ENCODE measurements at regions not wholly inside any gene's neighbourhood (a gene's known extent, or its start where the extent isn't known, plus 50 kb on each side); places are given as distances from the start of the nearest gene placed in this dataset.

DNA sequence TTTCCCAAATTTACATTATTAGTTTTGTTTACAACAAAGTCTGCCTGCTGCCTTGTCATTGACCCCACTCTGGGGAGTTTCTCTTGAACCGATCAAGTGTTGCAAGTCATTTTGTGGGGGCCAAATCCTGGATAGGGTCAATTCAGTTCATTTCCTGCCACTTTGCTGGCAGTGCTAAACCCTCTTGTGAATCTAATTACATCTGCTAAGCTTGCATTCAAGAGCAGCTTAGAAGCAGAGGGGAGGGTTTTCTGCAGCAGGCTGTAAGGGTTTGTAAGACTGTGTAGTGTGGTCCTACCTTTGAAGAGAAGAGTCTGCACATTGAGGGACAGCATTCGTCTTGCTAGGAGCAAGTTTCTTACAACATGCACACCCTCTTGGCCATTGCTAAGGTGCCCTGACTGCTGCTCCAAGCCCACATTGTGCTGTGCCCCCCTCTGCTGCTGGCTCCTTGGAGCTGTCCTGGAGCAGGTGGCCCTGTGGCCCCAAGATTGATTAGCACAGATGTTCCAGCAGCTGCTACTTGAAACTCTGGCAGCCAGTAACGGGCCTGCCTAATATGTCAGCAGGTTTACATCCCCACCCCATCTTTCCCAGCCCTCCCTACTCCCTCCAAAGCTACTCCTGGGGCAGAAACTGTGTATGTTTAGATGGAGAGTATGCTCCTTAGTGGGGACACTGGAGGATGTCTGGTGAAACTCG lies 174.5 kb upstream of the USP9Y start:
- TF ChIP-seq POLR2A (IDR thresholded peaks at IDR 0.05): no peak
- Histone ChIP-seq H3K4me1 (peaks cover 0 to 7% of the 10 kb centered on the region in 2 donors), H3K27me3 (no peaks in the 10 kb centered on the region), H3K4me3 (no peak overlapping the region), H3K36me3 (no peaks in the 10 kb centered on the region), H3K9me3 (no peaks in the 10 kb centered on the region), H3K27ac (no peak overlapping the region)
- in situ Hi-C loops (cut with MboI; ENCODE audit: low sequenced_read_pairs in 4 of 4): no loop called here
- intact Hi-C loops (cut with DNase I; ENCODE audit: low total_unique reads): no loop called here
- peak in 1 of 2 donors; percentile 16 for DNase-seq
- peak; percentile 33 to 41 for ATAC-seq

DNA sequence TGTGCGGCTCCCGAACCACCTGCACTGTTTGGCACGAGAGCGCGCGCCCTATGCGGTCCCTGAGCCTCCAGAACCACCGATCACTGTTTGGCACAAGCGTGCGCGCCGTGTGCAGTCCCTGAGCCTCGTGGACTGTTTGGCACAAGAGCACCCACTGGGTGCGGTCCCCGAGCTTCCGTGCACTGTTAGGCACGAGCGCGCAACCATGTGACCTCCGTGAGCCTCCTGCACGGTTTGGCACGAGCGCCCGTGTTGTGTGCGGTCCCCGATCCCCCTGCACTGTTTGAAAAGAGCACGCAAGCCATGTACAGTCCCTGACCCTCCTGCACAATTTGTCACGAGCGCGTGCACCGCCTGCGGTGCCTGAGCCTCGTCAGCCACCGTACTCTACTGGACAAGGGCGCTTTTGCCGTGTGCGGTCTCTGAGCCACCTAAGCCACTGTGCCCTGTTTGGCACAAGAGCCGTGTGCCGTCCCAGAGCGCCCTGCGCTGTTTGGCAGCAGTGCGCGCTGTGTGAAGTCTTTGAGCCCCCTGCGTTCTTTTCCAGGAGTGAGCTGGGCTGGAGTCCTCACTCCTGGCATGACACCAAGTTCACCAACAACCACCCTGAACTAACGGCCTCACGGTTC lies 163.7 kb upstream of the USP9Y start:
- DNase-seq (no peak), ATAC-seq (peak in 1 of 2 donors; percentile 64)
- Histone ChIP-seq H3K9me3 (no peaks in the 10 kb centered on the region), H3K4me3 (peak overlapping the region in 2 of 4 donors; percentile 43 to 50), H3K27me3 (no peaks in the 10 kb centered on the region), H3K4me1 (no peaks in the 10 kb centered on the region), H3K27ac (no peak overlapping the region), H3K36me3 (no peaks in the 10 kb centered on the region)
- TF ChIP-seq POLR2A (IDR thresholded peaks at IDR 0.05): no peak
- TF ChIP-seq, protein P1, sequence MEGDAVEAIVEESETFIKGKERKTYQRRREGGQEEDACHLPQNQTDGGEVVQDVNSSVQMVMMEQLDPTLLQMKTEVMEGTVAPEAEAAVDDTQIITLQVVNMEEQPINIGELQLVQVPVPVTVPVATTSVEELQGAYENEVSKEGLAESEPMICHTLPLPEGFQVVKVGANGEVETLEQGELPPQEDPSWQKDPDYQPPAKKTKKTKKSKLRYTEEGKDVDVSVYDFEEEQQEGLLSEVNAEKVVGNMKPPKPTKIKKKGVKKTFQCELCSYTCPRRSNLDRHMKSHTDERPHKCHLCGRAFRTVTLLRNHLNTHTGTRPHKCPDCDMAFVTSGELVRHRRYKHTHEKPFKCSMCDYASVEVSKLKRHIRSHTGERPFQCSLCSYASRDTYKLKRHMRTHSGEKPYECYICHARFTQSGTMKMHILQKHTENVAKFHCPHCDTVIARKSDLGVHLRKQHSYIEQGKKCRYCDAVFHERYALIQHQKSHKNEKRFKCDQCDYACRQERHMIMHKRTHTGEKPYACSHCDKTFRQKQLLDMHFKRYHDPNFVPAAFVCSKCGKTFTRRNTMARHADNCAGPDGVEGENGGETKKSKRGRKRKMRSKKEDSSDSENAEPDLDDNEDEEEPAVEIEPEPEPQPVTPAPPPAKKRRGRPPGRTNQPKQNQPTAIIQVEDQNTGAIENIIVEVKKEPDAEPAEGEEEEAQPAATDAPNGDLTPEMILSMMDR (IDR thresholded peaks at IDR 0.05 in 4 of 5, conservative IDR thresholded peaks at IDR 0.05 in 1 of 5): no peak
- intact Hi-C loops (cut with DNase I; ENCODE audit: low total_unique reads) (no loop called here), in situ Hi-C loops (cut with MboI; ENCODE audit: low sequenced_read_pairs in 4 of 4) (no loop called here)

DNA sequence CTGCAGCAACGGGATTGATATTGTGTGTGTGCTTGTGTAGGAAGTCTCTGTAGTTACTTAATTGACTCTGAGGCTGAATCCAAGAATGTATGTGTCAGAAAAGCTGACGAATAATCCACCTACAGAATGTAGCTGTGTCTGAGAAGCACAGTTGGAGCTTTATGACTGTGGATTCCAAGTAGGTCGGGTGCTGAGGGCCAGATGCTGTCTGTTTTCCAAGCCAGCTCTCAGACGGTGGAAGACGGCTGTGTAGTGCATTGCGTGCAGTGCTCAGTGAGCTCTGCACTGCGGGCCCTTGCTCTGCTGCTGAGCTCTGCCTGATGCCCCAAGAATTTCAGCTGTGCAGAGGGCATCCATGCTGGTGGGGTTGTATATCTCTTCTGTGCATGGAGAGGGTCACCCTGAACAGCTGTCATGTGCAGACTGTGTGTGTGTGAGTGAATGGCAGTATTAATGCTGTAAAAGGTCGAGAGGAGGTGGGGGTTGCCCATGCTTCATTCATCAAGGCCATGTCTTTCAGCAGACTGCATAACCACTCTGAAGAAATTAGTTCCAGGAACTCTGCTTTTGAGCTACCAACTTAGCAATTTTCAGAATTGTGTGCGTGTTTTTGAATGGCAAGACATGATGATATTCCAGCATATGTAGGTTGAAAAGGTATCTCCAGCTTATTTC lies 154.1 kb upstream of the USP9Y start:
- Histone ChIP-seq H3K36me3 (no peaks in the 10 kb centered on the region), H3K4me1 (no peaks in the 10 kb centered on the region), H3K27me3 (no peaks in the 10 kb centered on the region), H3K27ac (no peak overlapping the region), H3K4me3 (no peak overlapping the region), H3K9me3 (no peaks in the 10 kb centered on the region)
- intact Hi-C loops (cut with DNase I; ENCODE audit: low total_unique reads) (no loop called here), in situ Hi-C loops (cut with MboI; ENCODE audit: low sequenced_read_pairs in 4 of 4) (no loop called here)
- TF ChIP-seq POLR2A (IDR thresholded peaks at IDR 0.05): no peak
- TF ChIP-seq, protein P1 (IDR thresholded peaks at IDR 0.05 in 4 of 5, conservative IDR thresholded peaks at IDR 0.05 in 1 of 5): no peak
- no peak for ATAC-seq
- DNase-seq: no peak

DNA sequence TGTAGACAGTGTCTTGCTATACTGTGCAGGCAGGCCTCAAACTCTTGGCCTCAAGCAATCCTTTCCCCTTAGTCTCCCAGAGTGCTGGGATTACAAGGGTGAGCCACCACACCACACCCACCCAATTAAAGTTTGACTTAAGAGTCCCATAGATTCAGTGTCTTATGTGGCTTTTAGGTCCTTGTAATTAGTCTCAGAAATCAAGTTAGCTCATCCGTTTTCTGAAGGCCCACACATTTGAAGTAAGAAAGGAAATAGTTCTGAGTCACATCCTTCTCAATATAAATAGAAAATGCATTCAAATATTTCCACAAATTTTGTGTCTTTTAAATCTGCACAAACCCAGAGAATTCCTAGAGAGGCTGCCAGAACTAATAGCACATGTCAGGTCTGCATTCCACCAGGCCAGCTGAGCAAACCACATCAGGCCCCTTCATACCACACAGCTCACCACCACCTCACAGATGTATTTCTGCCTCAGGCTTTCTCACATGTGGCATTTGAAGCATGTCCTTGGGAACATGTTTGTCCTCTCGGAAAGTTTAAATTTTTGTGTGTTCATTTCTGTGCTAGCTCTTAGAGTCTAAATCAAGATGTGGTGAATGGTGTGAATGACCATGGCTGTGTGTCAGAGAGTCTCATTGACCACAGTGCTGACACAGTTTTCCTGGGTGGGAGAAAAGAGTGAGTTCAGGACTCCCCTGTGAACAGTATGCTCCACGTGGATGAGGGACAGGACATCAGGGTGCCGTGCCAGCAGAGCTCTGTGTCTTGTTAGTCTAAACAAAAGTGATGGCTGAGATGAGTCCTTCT lies 148.4 kb upstream of the USP9Y start:
- no peak overlapping the region for H3K4me3 ChIP-seq
- in situ Hi-C loops (cut with MboI; ENCODE audit: low sequenced_read_pairs in 4 of 4): no loop called here
- intact Hi-C loops (cut with DNase I; ENCODE audit: low total_unique reads): no loop called here
- no peak for DNase-seq
- TF ChIP-seq, protein P1 (IDR thresholded peaks at IDR 0.05 in 4 of 5, conservative IDR thresholded peaks at IDR 0.05 in 1 of 5): no peak
- no peak for TF ChIP-seq POLR2A (IDR thresholded peaks at IDR 0.05)
- no peaks in the 10 kb centered on the region for H3K4me1 ChIP-seq
- no peak overlapping the region for H3K27ac ChIP-seq
- no peaks in the 10 kb centered on the region for H3K27me3 ChIP-seq
- H3K36me3 ChIP-seq: no peaks in the 10 kb centered on the region
- no peak for ATAC-seq
- H3K9me3 ChIP-seq: no peaks in the 10 kb centered on the region

Data from gastrocnemius medialis (tissue), 4 donors.